ENCODE measurements at regions not wholly inside any gene's neighbourhood (a gene's known extent, or its start where the extent isn't known, plus 50 kb on each side); places are given as distances from the start of the nearest gene placed in this dataset.
"Not testable (repeated sequence)": the region's sequence is repeated elsewhere in the genome, so short reads cannot be mapped to it uniquely, and the experiment has no call there.

GRCh38 chr4:137825505-137825904 is 293.2 kb upstream of the PCDH18 start:
- no peak for DNase-seq

DNA sequence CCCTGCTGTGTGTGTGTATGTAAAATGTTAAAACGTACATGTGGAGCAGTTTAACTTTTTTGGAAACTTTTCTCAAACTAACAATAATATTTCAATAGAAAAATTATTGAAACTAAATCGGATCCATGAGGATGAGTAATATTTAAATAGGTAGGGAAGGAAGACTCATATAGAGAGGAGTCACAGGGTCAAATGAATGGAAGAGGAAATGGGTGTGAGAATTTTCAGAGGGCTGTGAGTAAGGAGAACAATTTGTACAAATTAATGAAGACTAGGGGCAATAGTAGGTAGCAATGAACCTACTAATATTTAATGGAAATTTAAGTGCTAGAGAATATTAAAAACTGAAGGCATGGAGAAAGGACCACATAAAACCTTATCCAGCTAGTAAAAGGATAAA is 290.7 kb upstream of the PCDH18 start:
- no peak for DNase-seq

- DNase-seq, result peak; percentile 23
Observed at GRCh38 chr4:137819964-137820383, 287.7 kb upstream of the PCDH18 start.

- no peak for DNase-seq
Observed at GRCh38 chr4:137812258-137812657, 280.0 kb upstream of the PCDH18 start.

DNA sequence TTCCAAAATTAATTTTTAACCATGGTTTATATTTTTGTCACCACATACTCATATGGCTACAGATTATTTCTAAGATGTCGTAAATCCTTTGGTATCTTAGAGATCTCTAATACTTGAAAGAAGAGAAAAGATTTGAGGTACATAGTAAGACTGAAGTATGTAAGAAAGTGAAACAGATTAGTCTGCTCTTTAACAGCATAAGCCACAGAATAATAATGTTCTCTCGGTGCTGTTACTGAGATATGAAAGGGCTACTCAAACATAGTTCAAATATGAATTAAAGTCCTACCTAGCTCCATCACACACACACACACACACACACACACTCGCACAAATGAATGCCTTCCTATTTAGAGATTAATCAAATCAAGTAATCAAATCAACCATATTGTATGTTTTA is 274.1 kb upstream of the PCDH18 start:
- DNase-seq, result no peak

- DNase-seq, result no peak
Observed at GRCh38 chr4:137804906-137805495, 272.7 kb upstream of the PCDH18 start.

- no peak for DNase-seq
Observed at GRCh38 chr4:137800861-137801260, 268.6 kb upstream of the PCDH18 start.

DNA sequence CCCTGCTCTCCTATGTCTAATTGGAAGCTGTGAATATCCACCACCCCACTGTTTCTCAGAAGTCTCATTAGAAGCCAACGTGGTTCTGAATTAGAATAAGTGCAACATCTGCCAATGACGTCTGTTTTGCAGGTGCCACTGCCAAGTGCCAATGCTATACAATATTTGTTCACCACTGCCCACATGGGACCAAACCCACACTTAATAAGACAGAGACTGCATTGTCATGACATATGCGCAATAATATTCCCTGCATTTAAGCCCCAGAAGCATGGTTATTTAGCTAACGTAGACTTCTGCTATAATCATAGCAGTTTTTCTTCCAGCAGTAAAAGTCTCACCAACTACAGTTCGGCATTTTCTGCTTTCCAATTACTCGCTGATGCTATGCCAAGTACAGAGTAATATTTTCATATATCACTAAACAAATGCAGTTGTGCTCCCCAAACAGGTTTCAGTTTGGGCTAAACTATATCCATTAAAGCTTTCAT is 262.5 kb upstream of the PCDH18 start:
- DNase-seq, result peak; percentile 54

GRCh38 chr4:137789263-137789662 is 257.0 kb upstream of the PCDH18 start:
- DNase-seq, result not testable (repeated sequence)

GRCh38 chr4:137783923-137784322 is 251.6 kb upstream of the PCDH18 start:
- not testable (repeated sequence) for DNase-seq

DNA sequence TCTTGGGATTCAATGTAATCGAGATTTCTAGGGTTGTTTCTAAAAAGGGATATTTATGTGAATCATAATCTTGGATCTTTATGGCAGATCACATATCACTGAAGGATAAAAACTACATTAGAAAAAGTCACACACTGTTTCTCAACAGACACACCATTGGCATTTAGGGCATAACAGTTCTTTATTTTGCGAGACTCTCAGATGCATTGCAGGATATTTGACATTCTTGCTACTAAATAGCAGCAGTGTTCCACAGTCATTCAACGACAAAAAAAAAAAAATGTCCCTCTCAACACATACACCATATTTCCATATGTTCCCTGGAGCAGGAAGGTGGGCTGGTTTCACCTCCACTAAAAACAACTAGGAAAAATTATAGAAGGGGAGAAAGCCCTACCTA is 243.4 kb upstream of the PCDH18 start:
- no peak for DNase-seq

- DNase-seq, result no peak
Observed at GRCh38 chr4:137774501-137774900, 242.2 kb upstream of the PCDH18 start.

- DNase-seq, result no peak
Observed at GRCh38 chr4:137768881-137769280, 236.6 kb upstream of the PCDH18 start.

- DNase-seq, result no peak
Observed at GRCh38 chr4:137768196-137768595, 235.9 kb upstream of the PCDH18 start.

DNA sequence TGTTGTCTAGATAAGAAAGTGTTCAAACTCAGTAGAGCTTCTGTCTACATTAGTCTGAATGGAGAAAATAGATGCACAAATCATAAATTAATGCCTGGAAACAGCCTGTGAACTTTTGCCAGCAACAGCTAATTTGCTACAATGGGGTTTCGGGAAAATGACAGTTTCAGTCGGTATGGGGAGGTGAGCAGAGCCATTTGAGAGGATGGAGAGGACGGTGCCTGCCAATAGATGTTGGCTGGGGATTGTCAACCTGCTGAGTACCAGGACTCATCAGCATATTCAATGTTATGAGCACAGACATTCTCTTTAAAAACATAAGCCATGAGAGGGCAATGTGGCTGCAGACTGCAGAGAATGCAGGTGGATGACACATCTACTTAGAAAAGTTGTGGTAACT is 230.3 kb upstream of the PCDH18 start:
- DNase-seq, result no peak

GRCh38 chr4:137754652-137755471 is 222.6 kb upstream of the PCDH18 start:
- DNase-seq, result peak; percentile 13

DNA sequence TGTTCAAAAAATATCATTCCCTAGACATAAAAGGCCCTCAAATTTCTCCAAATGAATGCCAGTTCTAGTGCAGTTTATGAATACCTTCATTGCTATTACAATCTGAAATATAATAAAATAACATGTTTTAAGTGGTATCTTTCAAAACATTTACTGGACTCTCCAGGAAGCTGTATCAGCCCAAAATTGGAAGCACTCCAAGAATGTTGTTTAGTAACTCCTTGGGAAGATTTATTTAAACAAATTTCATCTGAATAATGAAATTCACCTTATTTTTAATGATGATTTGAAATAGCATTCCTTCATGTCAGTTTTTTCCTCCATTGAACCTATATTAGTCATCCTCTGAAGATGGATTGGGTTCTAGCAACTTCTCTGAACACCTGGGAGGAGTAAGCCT is 217.2 kb upstream of the PCDH18 start:
- no peak for DNase-seq

GRCh38 chr4:137748616-137749015 is 216.3 kb upstream of the PCDH18 start:
- DNase-seq, result no peak

DNA sequence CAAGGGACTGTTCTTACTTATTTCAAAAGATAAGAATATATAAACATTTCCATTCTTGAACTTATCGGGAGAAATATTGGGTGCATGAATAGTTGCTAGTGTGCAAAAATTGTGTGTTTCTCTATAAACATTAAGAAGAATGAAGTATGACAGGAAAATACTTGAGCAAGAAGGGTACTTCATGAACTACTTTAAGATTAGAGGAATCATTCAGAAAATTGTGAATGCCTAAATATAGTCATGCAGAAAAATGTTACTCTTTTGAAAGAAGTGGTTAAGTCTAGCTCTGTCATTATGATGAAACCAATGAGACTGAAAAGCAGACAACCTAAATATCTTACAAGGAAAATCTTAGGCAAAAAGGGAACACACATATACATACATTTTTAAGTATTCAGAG is 207.8 kb upstream of the PCDH18 start:
- no peak for DNase-seq

DNA sequence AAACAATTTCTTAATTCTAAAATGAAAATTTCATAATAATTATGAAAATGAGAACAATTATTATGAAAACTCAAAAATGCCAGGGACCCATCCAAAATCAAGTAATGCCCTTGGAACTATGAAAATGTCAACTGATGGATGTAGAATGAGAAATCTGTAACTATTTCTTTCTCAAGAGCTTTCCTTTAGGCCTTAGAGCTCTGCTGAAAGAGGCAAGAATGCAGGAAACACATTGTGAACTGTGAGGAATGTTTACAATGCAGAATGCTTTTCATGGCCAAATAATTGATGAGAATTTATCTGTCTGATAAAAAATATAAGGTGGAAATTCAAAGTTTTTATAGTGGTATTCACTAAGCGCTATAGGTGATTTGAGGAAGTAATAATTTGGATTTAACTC is 207.1 kb upstream of the PCDH18 start:
- no peak for DNase-seq

- peak; percentile 12 for DNase-seq
Observed at GRCh38 chr4:137738375-137738990, 206.2 kb upstream of the PCDH18 start.

DNA sequence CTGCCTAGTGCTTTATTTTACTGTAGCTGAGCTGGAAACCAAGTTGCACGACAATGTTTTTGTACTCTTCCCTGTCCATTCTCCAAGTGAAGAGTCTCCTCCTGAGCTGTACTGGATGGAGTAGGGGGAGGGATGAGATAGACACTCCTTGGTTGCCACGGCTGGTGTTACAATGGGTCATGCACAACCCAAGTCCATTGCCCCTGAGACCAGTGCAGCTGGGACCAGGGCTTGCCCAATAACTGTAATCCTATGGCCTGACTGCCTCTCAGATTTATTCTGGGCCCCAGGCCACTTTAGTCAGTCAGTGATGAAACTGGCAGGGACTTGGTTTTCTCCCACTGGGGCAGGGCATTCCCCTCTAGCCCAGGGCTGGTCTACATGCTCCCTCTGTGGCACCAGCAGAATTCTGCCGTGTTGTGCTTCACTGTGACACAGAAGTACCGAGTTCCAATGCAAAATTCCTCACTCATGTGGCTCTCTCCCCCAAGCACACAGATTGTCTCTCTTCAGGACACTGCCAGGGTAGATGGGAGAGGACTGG is 203.3 kb upstream of the PCDH18 start:
- no peak for DNase-seq

Measured in NCI-H2171 treated with DMSO at 0.1 percent for 48 hours (cell line).